ENCODE measurements at regions not wholly inside any gene's neighbourhood (a gene's known extent, or its start where the extent isn't known, plus 50 kb on each side); places are given as distances from the start of the nearest gene placed in this dataset.

DNA sequence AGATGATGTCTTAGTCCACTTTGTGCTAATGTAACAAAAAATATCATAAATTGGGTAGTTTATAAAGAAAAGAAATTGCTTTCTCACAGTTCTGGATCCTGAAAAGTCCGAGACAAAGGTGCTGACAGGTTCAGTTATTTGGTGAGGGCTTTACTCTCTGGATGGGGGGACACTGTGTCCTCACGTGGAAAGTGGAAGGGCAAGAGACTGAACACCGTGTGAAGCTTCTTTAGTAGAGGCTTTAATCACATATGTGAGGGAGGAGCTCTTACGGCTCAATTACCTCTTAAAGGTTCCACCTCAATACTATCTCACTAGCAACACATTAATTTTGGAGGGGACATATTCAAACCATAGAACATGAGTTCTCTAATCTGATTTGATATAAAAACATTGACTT, 204.3 kb downstream of the FSIP2 start:
- Histone ChIP-seq H3K27me3 (ENCODE audit: control insufficient read depth, insufficient read depth, low read length) (no peaks in the 10 kb centered on the region), H3K4me3 (ENCODE audit: low read length) (no peak overlapping the region), H3K4me1 (ENCODE audit: control insufficient read depth, insufficient read depth, low read length) (no peaks in the 10 kb centered on the region), H3K36me3 (ENCODE audit: control insufficient read depth, insufficient read depth, low read length) (no peaks in the 10 kb centered on the region), H3K27ac (ENCODE audit: low read length) (no peak overlapping the region), H3K9me3 (ENCODE audit: control insufficient read depth, insufficient read depth, low read length) (no peaks in the 10 kb centered on the region)
- no CpG with 5 or more reads among the region's 4 CpGs for WGBS (ENCODE audit: insufficient coverage, insufficient read length)
- no peak for DNase-seq (ENCODE audit: low read depth, low spot score)

DNA sequence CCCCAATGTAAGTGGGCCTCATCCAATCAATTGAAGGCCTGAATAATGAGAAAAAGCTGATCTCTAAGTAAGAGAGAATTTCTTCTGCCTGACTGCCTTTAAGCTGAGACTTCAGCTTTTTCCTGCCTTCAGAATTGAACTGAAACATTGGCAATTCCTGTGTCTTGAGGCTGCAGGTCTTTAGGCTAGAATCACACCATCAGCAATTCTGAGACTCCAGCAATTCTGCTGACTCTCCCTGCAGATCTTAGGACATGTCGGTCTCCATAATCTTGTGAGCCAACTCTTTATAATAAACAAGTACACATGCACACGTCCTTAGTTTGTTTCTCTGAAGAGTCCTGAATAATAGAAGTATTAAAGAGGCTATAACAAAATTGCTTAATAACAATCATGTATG, 209.1 kb downstream of the FSIP2 start:
- H3K27me3 ChIP-seq (ENCODE audit: control insufficient read depth, insufficient read depth, low read length) = no peaks in the 10 kb centered on the region
- no CpG with 5 or more reads among the region's 2 CpGs for WGBS (ENCODE audit: insufficient coverage, insufficient read length)
- H3K9me3 ChIP-seq (ENCODE audit: control insufficient read depth, insufficient read depth, low read length) = no peaks in the 10 kb centered on the region
- no peaks in the 10 kb centered on the region for H3K4me1 ChIP-seq (ENCODE audit: control insufficient read depth, insufficient read depth, low read length)
- H3K27ac ChIP-seq (ENCODE audit: low read length) = no peak overlapping the region
- H3K4me3 ChIP-seq (ENCODE audit: low read length) = no peak overlapping the region
- DNase-seq (ENCODE audit: low read depth, low spot score) = no peak
- H3K36me3 ChIP-seq (ENCODE audit: control insufficient read depth, insufficient read depth, low read length) = no peaks in the 10 kb centered on the region

DNA sequence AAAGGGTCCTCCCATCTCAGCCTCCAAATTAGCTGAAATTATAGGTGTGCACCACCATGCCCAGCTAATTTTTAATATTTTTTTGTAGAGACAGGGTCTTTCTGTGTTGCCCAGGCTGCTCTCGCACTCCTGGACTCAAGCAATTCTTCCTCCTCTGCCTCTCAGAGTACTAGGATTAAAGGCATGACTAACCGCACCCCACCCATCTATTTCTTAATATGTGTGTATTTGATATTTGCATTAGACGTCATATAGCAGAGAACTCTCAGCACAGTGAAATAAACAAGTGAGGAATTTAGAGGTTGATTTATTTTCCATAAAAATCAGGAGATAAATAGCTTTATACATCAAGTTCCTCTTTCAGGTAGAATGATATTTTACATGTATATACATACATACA, 213.5 kb downstream of the FSIP2 start:
- Histone ChIP-seq H3K4me1 (ENCODE audit: control insufficient read depth, insufficient read depth, low read length) (no peaks in the 10 kb centered on the region), H3K4me3 (ENCODE audit: low read length) (no peak overlapping the region), H3K9me3 (ENCODE audit: control insufficient read depth, insufficient read depth, low read length) (no peaks in the 10 kb centered on the region), H3K27me3 (ENCODE audit: control insufficient read depth, insufficient read depth, low read length) (no peaks in the 10 kb centered on the region), H3K36me3 (ENCODE audit: control insufficient read depth, insufficient read depth, low read length) (no peaks in the 10 kb centered on the region), H3K27ac (ENCODE audit: low read length) (no peak overlapping the region)
- WGBS (ENCODE audit: insufficient coverage, insufficient read length) = no CpG with 5 or more reads among the region's 3 CpGs
- no peak for DNase-seq (ENCODE audit: low read depth, low spot score)

DNA sequence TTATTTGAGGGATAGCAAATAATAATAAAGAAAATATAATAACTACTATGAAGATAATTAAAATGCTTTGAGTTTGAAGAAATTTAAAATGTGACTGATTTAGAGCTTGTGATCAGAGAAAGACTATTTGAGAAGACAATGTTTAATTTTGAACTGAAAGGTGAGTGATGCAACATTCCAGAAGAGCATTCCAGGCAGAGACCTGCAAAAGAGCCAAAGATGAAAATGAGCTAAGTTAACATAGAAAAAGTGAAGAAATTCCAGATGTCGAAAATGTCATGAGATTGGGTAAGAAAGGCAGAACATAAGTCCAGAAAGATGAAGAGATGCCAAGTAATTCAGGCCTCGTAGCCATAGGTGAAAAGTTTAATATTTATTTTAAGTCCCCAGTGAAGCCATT, 215.8 kb downstream of the FSIP2 start:
- no peaks in the 10 kb centered on the region for H3K36me3 ChIP-seq (ENCODE audit: control insufficient read depth, insufficient read depth, low read length)
- WGBS (ENCODE audit: insufficient coverage, insufficient read length) = no CpG with 5 or more reads among the region's 2 CpGs
- H3K9me3 ChIP-seq (ENCODE audit: control insufficient read depth, insufficient read depth, low read length) = no peaks in the 10 kb centered on the region
- H3K4me1 ChIP-seq (ENCODE audit: control insufficient read depth, insufficient read depth, low read length) = no peaks in the 10 kb centered on the region
- no peaks in the 10 kb centered on the region for H3K27me3 ChIP-seq (ENCODE audit: control insufficient read depth, insufficient read depth, low read length)
- no peak overlapping the region for H3K4me3 ChIP-seq (ENCODE audit: low read length)
- H3K27ac ChIP-seq (ENCODE audit: low read length) = no peak overlapping the region
- DNase-seq (ENCODE audit: low read depth, low spot score) = no peak

DNA sequence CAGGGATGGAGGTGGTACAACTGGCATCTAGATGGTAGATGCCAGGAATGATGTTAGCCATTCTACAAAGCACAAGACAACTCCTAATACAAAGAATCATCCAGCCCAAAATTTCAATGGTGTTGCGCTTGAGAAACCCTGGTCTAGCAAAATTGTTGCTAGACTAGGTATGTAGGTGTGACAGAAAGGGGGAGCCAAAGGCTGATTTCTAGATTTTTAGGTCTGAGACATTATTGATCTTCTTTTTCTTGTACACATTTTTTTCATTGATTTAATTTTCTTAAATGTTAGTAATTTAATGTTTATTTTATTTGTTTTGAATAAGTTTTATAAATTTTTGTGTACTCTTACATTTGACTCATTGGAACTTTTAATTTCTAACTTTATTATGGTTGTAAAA, 216.4 kb downstream of the FSIP2 start:
- no peak for DNase-seq (ENCODE audit: low read depth, low spot score)
- Histone ChIP-seq H3K27ac (ENCODE audit: low read length) (no peak overlapping the region), H3K27me3 (ENCODE audit: control insufficient read depth, insufficient read depth, low read length) (no peaks in the 10 kb centered on the region), H3K36me3 (ENCODE audit: control insufficient read depth, insufficient read depth, low read length) (no peaks in the 10 kb centered on the region), H3K9me3 (ENCODE audit: control insufficient read depth, insufficient read depth, low read length) (no peaks in the 10 kb centered on the region), H3K4me1 (ENCODE audit: control insufficient read depth, insufficient read depth, low read length) (no peaks in the 10 kb centered on the region), H3K4me3 (ENCODE audit: low read length) (no peak overlapping the region)
- WGBS (ENCODE audit: insufficient coverage, insufficient read length) = no CpG with 5 or more reads among the region's 1 CpG

DNA sequence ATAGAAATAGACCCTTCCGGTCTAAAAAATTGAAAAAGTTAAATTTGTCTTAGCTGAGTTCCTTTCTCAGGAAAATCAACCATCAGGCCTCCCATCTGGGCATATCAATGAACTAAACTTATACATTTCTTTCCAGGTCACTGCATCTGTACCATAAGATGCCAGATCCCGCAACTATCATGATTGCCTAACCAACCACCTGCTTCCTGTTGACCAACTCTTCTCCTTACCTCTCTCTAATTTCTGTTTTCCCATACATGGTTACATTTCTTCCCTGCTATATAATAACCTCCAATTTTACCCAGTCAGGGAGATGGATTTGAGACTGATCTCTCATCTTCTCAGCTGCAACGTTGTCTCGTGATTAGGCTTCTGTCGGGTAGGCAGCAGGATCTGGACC, 228.7 kb downstream of the FSIP2 start:
- no peak for DNase-seq (ENCODE audit: low read depth, low spot score)
- Histone ChIP-seq H3K4me1 (ENCODE audit: control insufficient read depth, insufficient read depth, low read length) (no peaks in the 10 kb centered on the region), H3K4me3 (ENCODE audit: low read length) (no peak overlapping the region), H3K27ac (ENCODE audit: low read length) (no peak overlapping the region), H3K36me3 (ENCODE audit: control insufficient read depth, insufficient read depth, low read length) (no peaks in the 10 kb centered on the region), H3K27me3 (ENCODE audit: control insufficient read depth, insufficient read depth, low read length) (no peaks in the 10 kb centered on the region), H3K9me3 (ENCODE audit: control insufficient read depth, insufficient read depth, low read length) (peaks cover 2% of the 10 kb centered on the region; the same call in 1 of the 2 replicates)
- WGBS (ENCODE audit: insufficient coverage, insufficient read length) = no CpG with 5 or more reads among the region's 5 CpGs

DNA sequence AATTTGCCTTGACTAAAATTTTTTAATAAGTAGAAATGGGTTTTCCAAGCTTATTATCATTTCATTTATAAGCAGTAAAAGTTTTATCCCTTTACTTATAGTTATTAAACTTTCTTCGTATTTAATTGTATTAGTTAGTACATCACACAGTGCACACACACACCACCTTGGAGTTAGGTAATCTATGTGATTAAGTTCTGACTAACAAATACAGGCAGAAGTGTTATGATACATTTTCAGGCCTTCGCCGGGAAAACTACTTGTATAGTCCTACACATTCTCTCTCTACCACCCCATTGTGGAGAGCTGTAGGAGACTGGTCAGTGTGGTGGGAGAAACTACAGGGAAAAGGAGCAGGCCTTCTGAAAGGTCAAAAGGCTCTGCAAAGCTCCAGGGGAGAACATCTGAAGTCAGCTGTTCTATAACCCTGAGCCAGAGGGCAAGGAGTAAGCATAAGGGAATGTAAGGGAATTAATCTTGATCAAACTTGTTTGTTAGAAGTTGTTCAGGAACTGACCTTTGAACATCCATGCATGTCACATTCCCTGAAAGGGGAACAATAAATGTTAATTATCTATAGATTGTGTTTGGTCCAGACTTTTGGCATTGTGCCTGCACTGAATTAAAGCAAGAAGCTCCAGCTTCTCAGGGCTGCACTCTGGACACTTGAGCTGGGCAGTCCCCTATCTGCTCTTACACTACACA, 231.7 kb downstream of the FSIP2 start:
- H3K27me3 ChIP-seq (ENCODE audit: control insufficient read depth, insufficient read depth, low read length) = no peaks in the 10 kb centered on the region
- WGBS (ENCODE audit: insufficient coverage, insufficient read length) = no CpG with 5 or more reads among the region's 3 CpGs
- DNase-seq (ENCODE audit: low read depth, low spot score) = no peak
- H3K36me3 ChIP-seq (ENCODE audit: control insufficient read depth, insufficient read depth, low read length) = no peaks in the 10 kb centered on the region
- no peak overlapping the region for H3K27ac ChIP-seq (ENCODE audit: low read length)
- no peak overlapping the region for H3K4me3 ChIP-seq (ENCODE audit: low read length)
- no peaks in the 10 kb centered on the region for H3K4me1 ChIP-seq (ENCODE audit: control insufficient read depth, insufficient read depth, low read length)
- peaks cover 2% of the 10 kb centered on the region; the same call in 1 of the 2 replicates for H3K9me3 ChIP-seq (ENCODE audit: control insufficient read depth, insufficient read depth, low read length)

DNA sequence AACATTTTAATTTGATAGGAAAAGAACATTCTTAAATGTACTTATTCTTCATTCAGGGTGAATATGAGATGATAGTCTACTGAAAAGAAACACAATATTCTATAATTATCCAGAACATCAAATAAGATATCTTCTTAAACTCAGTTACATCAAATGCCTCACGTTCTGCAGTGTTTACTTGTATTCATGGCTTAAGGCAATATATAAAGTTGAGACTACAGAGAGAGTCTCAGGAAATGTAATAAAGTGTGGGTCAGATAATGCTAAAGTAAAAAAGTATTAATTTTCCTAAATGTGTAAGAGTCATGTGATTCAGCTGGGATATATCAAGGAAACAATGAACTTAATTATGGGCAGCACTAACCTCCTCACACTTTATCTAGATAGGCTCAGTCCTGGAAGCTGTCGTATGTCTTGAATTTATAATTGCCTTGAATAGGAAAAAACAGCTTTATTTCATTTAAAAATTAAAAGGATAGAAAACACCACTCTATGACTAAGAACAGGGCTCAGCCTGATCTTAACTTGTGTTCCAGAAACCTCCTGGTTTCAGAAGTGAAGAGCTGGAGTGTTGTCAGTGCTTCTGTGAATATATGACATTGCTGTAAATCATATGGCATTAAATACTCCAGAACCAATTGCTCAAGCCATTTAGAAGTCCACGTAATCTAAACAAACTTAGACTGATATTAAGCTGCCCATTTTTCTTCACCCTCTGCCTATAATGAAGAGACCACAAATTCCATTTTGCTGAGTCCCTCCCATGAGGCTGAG, 240.2 kb downstream of the FSIP2 start:
- Histone ChIP-seq H3K4me3 (ENCODE audit: low read length) (no peak overlapping the region), H3K27ac (ENCODE audit: low read length) (no peak overlapping the region), H3K9me3 (ENCODE audit: control insufficient read depth, insufficient read depth, low read length) (no peaks in the 10 kb centered on the region), H3K36me3 (ENCODE audit: control insufficient read depth, insufficient read depth, low read length) (no peaks in the 10 kb centered on the region), H3K27me3 (ENCODE audit: control insufficient read depth, insufficient read depth, low read length) (no peaks in the 10 kb centered on the region), H3K4me1 (ENCODE audit: control insufficient read depth, insufficient read depth, low read length) (no peaks in the 10 kb centered on the region)
- WGBS (ENCODE audit: insufficient coverage, insufficient read length) = no CpG with 5 or more reads among the region's 3 CpGs
- DNase-seq (ENCODE audit: low read depth, low spot score) = no peak

DNA sequence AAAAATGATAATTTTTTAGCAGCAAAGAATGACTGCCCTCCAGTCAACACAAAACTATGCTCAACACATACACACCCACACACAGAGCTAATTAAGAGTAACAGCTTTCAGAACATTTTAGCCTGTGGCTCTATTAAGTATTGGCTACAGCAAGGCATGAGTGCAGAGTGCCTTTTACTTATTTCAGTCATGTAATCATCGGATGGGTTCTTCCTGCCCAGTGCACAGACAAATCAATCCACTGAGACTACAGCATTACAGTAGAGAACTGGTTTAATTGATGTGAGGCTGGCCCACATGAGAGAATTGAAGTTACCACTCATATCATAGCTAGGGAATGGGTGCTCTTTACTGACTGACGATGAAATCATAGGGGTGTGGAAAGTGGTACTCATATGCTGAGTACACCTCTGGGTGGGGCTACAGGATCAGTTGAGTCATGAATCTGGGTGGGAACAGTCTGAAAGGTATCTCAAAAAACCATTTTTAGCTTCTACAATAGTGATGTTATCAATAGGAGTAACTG, 241.0 kb downstream of the FSIP2 start:
- Histone ChIP-seq H3K4me3 (ENCODE audit: low read length) (no peak overlapping the region), H3K27ac (ENCODE audit: low read length) (no peak overlapping the region), H3K4me1 (ENCODE audit: control insufficient read depth, insufficient read depth, low read length) (no peaks in the 10 kb centered on the region), H3K27me3 (ENCODE audit: control insufficient read depth, insufficient read depth, low read length) (no peaks in the 10 kb centered on the region), H3K36me3 (ENCODE audit: control insufficient read depth, insufficient read depth, low read length) (no peaks in the 10 kb centered on the region), H3K9me3 (ENCODE audit: control insufficient read depth, insufficient read depth, low read length) (no peaks in the 10 kb centered on the region)
- no CpG with 5 or more reads among the region's 2 CpGs for WGBS (ENCODE audit: insufficient coverage, insufficient read length)
- no peak for DNase-seq (ENCODE audit: low read depth, low spot score)

DNA sequence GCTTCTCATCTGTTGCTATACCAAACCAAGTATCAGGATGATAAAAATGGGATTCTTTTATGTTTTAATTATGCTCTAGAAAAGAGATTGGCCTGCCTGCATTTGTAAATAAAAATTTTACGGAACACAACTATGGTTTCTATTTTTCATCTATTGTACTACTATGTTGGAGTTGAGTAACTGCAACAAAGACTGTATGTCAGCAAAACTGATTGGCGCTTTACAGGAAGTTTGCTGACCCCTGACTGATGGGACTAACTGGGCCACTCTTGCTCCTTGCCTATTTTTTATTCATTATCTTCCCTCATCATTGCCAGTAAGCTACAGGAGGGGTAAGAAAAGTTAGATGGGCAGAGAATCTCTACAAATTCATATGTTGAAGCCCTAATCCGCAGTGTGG, 242.3 kb downstream of the FSIP2 start:
- H3K4me3 ChIP-seq (ENCODE audit: low read length) = no peak overlapping the region
- DNase-seq (ENCODE audit: low read depth, low spot score) = no peak
- no peaks in the 10 kb centered on the region for H3K36me3 ChIP-seq (ENCODE audit: control insufficient read depth, insufficient read depth, low read length)
- H3K9me3 ChIP-seq (ENCODE audit: control insufficient read depth, insufficient read depth, low read length) = no peaks in the 10 kb centered on the region
- H3K27me3 ChIP-seq (ENCODE audit: control insufficient read depth, insufficient read depth, low read length) = no peaks in the 10 kb centered on the region
- WGBS (ENCODE audit: insufficient coverage, insufficient read length) = no CpG with 5 or more reads among the region's 3 CpGs
- H3K27ac ChIP-seq (ENCODE audit: low read length) = no peak overlapping the region
- no peaks in the 10 kb centered on the region for H3K4me1 ChIP-seq (ENCODE audit: control insufficient read depth, insufficient read depth, low read length)

All from iPS DF 6.9 (cell line).